UCSD-AML1 (cell line): ENCODE measurements at regions not wholly inside any gene's neighbourhood (a gene's known extent, or its start where the extent isn't known, plus 50 kb on each side); places are given as distances from the start of the nearest gene placed in this dataset.
"Not testable (repeated sequence)": the region's sequence is repeated elsewhere in the genome, so short reads cannot be mapped to it uniquely, and the experiment has no call there.

Experiments
- DNase-seq: peaks from one replicate; lab custom pipeline; 2025; ENCODE audit not compliant: unreplicated experiment; lab: John Stamatoyannopoulos, UW

- DNase-seq: no peak
Observed at GRCh38 chr10:6985644-6986043, 405.6 kb upstream of the PRKCQ start.

GRCh38 chr10:6984971-6985370 is 404.9 kb upstream of the PRKCQ start:
- DNase-seq: no peak

GRCh38 chr10:6984016-6984415 is 403.9 kb upstream of the PRKCQ start:
- not testable (repeated sequence) for DNase-seq

GRCh38 chr10:6980353-6980752 is 400.3 kb upstream of the PRKCQ start:
- no peak for DNase-seq

GRCh38 chr10:6979371-6979770 is 399.3 kb upstream of the PRKCQ start:
- DNase-seq: no peak

GRCh38 chr10:6978187-6978627 is 398.1 kb upstream of the PRKCQ start:
- no peak for DNase-seq

- no peak for DNase-seq
Observed at GRCh38 chr10:6977398-6978186, 397.5 kb upstream of the PRKCQ start.

GRCh38 chr10:6973899-6974298 is 393.8 kb upstream of the PRKCQ start:
- peak; percentile 37 for DNase-seq

- no peak for DNase-seq
Observed at GRCh38 chr10:6972226-6972625, 392.1 kb upstream of the PRKCQ start.

- DNase-seq: no peak
Observed at GRCh38 chr10:6969659-6970058, 389.6 kb upstream of the PRKCQ start.

GRCh38 chr10:6964543-6964942 is 384.5 kb upstream of the PRKCQ start:
- DNase-seq: no peak

GRCh38 chr10:6962576-6962975 is 382.5 kb upstream of the PRKCQ start:
- no peak for DNase-seq

GRCh38 chr10:6958711-6959110 is 378.6 kb upstream of the PRKCQ start:
- no peak for DNase-seq

- peak; percentile 37 for DNase-seq
Observed at GRCh38 chr10:6958254-6958653, 378.2 kb upstream of the PRKCQ start.

- no peak for DNase-seq
Observed at GRCh38 chr10:6957851-6958250, 377.8 kb upstream of the PRKCQ start.

- DNase-seq: no peak
Observed at GRCh38 chr10:6956562-6956961, 376.5 kb upstream of the PRKCQ start.

GRCh38 chr10:6953271-6953801 is 373.3 kb upstream of the PRKCQ start:
- DNase-seq: no peak

- no peak for DNase-seq
Observed at GRCh38 chr10:6951732-6952131, 371.7 kb upstream of the PRKCQ start.

- DNase-seq: no peak
Observed at GRCh38 chr10:6950133-6950532, 370.1 kb upstream of the PRKCQ start.

- no peak for DNase-seq
Observed at GRCh38 chr10:6944436-6944835, 364.4 kb upstream of the PRKCQ start.

- DNase-seq: no peak
Observed at GRCh38 chr10:6938384-6938783, 358.3 kb upstream of the PRKCQ start.

GRCh38 chr10:6936931-6937330 is 356.9 kb upstream of the PRKCQ start:
- no peak for DNase-seq
